ENCODE measurements at regions not wholly inside any gene's neighbourhood (a gene's known extent, or its start where the extent isn't known, plus 50 kb on each side); places are given as distances from the start of the nearest gene placed in this dataset.

DNA sequence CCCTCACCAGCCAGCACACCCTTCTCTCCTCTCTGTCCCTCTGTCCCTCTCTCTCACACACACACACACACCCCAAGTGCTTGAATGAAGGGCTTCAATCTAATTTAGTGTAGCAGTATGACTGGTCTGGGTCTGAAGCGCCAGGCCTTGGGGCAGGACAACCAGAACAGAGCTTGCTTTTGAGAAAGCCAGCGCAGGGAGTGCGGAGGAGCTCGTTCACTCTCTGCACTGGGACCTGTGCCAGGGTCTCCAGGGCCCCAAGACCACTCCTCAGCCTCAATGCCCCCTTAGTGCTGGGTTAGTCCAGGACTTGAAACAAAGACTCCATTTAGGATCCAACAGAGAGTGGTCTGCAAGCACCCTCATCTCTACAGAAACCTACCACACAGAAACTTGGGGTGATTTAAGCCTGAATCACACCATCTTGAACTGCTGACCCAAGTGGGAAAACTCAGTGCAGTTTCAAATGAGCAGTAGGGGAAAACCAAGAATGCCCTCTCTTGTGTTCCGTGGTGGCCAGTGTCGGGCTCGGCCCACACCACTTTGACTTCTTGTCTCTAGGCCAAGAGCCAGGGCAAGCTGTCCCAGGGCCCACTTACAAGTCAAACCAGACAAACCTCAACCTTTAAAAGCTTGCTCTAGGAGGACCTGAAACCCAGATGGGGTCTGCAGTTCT is 66.6 kb upstream of the WIPF1 start:
- 89% methylated on average over 7 of the region's 7 CpGs for WGBS (ENCODE audit: insufficient coverage)
- Histone ChIP-seq H3K9ac (ENCODE audit: low read length) (no peak overlapping the region), H3K9me3 (ENCODE audit: control extremely low read depth in 1 of 3, control insufficient read depth in 2 of 3, insufficient read depth in 1 of 3, low read length in 2 of 3) (no peaks in the 10 kb centered on the region), H3K36me3 (replicated peaks in 1 of 2; ENCODE audit: control extremely low read depth in 1 of 2, control insufficient read depth in 1 of 2, extremely low read depth in 1 of 2, insufficient read depth in 2 of 2, low read length in 1 of 2) (no peaks in the 10 kb centered on the region), H3K27ac (ENCODE audit: low read length in 2 of 2) (no peak overlapping the region), H3K27me3 (replicated peaks in 1 of 4; ENCODE audit: control extremely low read depth in 1 of 4, control insufficient read depth in 3 of 4, insufficient read depth in 4 of 4, low read length in 3 of 4) (peaks cover 0 to 4% (median 0%) of the 10 kb centered on the region in 4 experiments), H3K4me3 (ENCODE audit: control extremely low read depth in 1 of 5, extremely low read depth in 1 of 5, insufficient read depth in 1 of 5, low read depth in 2 of 5, low read length in 4 of 5) (no peak overlapping the region), H3K4me2 (replicated peaks; ENCODE audit: low read depth, low read length, poor library complexity, severe bottlenecking) (no peak overlapping the region), H3K79me2 (ENCODE audit: control insufficient read depth, insufficient read depth, low read length) (peaks cover 7% of the 10 kb centered on the region), H4K20me1 (ENCODE audit: control insufficient read depth, insufficient read depth, low read length, poor library complexity, severe bottlenecking) (peaks cover 5% of the 10 kb centered on the region), H3K4me1 (ENCODE audit: control insufficient read depth in 2 of 2, insufficient read depth in 2 of 2, low read length in 2 of 2) (peaks cover 19 to 20% of the 10 kb centered on the region in 2 donors), H2AFZ (ENCODE audit: insufficient read depth, low read depth, low read length, poor library complexity, severe bottlenecking) (no peak overlapping the region)
- no peak overlapping the region for H3K4me3 Mint-ChIP-seq
- ChIA-PET POLR2A (no interaction called here), CTCF (interaction anchor here (1.1 to 1.5 kb wide), 2 partner anchors 22 to 35 kb away, joined by 3 read pairs; no protein-coding TSS in a partner anchor)
- H3K9me3 Mint-ChIP-seq (ENCODE audit: insufficient read depth): no peaks in the 10 kb centered on the region
- no peak for TF ChIP-seq EZH2 (IDR thresholded peaks at IDR 0.05; ENCODE audit: borderline replicate concordance, insufficient read depth, low read depth, low read length, poor library complexity, severe bottlenecking)
- TF ChIP-seq, protein P1, sequence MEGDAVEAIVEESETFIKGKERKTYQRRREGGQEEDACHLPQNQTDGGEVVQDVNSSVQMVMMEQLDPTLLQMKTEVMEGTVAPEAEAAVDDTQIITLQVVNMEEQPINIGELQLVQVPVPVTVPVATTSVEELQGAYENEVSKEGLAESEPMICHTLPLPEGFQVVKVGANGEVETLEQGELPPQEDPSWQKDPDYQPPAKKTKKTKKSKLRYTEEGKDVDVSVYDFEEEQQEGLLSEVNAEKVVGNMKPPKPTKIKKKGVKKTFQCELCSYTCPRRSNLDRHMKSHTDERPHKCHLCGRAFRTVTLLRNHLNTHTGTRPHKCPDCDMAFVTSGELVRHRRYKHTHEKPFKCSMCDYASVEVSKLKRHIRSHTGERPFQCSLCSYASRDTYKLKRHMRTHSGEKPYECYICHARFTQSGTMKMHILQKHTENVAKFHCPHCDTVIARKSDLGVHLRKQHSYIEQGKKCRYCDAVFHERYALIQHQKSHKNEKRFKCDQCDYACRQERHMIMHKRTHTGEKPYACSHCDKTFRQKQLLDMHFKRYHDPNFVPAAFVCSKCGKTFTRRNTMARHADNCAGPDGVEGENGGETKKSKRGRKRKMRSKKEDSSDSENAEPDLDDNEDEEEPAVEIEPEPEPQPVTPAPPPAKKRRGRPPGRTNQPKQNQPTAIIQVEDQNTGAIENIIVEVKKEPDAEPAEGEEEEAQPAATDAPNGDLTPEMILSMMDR (IDR thresholded peaks at IDR 0.05): no peak
- no peak for ATAC-seq (ENCODE audit: low read depth)
- H3K27me3 Mint-ChIP-seq: no peaks in the 10 kb centered on the region
- H3K27ac Mint-ChIP-seq: no peak overlapping the region
- intact Hi-C loops (cut with micrococcal nuclease): no loop called here
- H3K4me1 Mint-ChIP-seq: peaks cover 23% of the 10 kb centered on the region
- no peak for DNase-seq

DNA sequence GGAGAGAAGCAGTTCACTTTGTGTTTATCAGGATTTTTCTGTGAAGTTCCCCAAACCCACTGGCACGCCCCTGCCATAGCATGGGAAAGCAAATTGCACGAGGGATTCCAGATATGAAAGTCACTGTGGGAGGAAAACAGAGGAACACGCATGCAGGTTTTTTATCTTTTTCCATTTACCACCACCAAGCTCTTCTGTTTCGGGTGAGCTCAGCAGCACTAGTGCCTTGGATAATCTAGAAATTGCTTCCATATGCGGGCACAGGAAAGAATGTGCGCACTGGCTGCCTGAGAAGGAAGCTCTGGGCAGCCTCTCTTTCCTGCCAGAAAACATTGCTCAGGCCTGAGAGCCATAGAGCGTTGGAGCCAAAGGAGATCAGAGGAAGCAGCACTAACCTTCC is 65.9 kb upstream of the WIPF1 start:
- Histone ChIP-seq H3K9me3 (ENCODE audit: control extremely low read depth in 1 of 3, control insufficient read depth in 2 of 3, insufficient read depth in 1 of 3, low read length in 2 of 3) (no peaks in the 10 kb centered on the region), H3K4me1 (ENCODE audit: control insufficient read depth in 2 of 2, insufficient read depth in 2 of 2, low read length in 2 of 2) (peaks cover 19 to 20% of the 10 kb centered on the region in 2 donors), H3K9ac (ENCODE audit: low read length) (no peak overlapping the region), H3K4me3 (ENCODE audit: control extremely low read depth in 1 of 5, extremely low read depth in 1 of 5, insufficient read depth in 1 of 5, low read depth in 2 of 5, low read length in 4 of 5) (no peak overlapping the region), H3K4me2 (replicated peaks; ENCODE audit: low read depth, low read length, poor library complexity, severe bottlenecking) (peak overlapping the region; percentile 49), H3K36me3 (replicated peaks in 1 of 2; ENCODE audit: control extremely low read depth in 1 of 2, control insufficient read depth in 1 of 2, extremely low read depth in 1 of 2, insufficient read depth in 2 of 2, low read length in 1 of 2) (no peaks in the 10 kb centered on the region), H3K79me2 (ENCODE audit: control insufficient read depth, insufficient read depth, low read length) (peaks cover 7% of the 10 kb centered on the region), H3K27me3 (replicated peaks in 1 of 4; ENCODE audit: control extremely low read depth in 1 of 4, control insufficient read depth in 3 of 4, insufficient read depth in 4 of 4, low read length in 3 of 4) (peaks cover 0 to 3% (median 0%) of the 10 kb centered on the region in 4 experiments), H4K20me1 (ENCODE audit: control insufficient read depth, insufficient read depth, low read length, poor library complexity, severe bottlenecking) (peaks cover 5% of the 10 kb centered on the region), H3K27ac (ENCODE audit: low read length in 2 of 2) (no peak overlapping the region), H2AFZ (ENCODE audit: insufficient read depth, low read depth, low read length, poor library complexity, severe bottlenecking) (no peak overlapping the region)
- no peaks in the 10 kb centered on the region for H3K27me3 Mint-ChIP-seq
- POLR2A ChIA-PET: interaction anchor here (0.6 kb wide), 1 partner anchor 413 kb away, joined by 7 read pairs; no protein-coding TSS in a partner anchor
- H3K4me3 Mint-ChIP-seq: no peak overlapping the region
- CTCF ChIA-PET: interaction anchor here (1.1 to 1.5 kb wide), 2 partner anchors 22 to 36 kb away, joined by 3 read pairs; no protein-coding TSS in a partner anchor
- H3K9me3 Mint-ChIP-seq (ENCODE audit: insufficient read depth): no peaks in the 10 kb centered on the region
- no peak for ATAC-seq (ENCODE audit: low read depth)
- DNase-seq: no peak
- H3K27ac Mint-ChIP-seq: no peak overlapping the region
- intact Hi-C loops (cut with micrococcal nuclease): no loop called here
- 45% methylated on average over 5 of the region's 7 CpGs for WGBS (ENCODE audit: insufficient coverage)
- peaks cover 24% of the 10 kb centered on the region for H3K4me1 Mint-ChIP-seq
- no peak for TF ChIP-seq EZH2 (IDR thresholded peaks at IDR 0.05; ENCODE audit: borderline replicate concordance, insufficient read depth, low read depth, low read length, poor library complexity, severe bottlenecking)
